Cardiac muscle cell (in vitro differentiated cells and primary cell): ENCODE measurements at regions not wholly inside any gene's neighbourhood (a gene's known extent, or its start where the extent isn't known, plus 50 kb on each side); places are given as distances from the start of the nearest gene placed in this dataset.

ENCODE experiments used
- DNase-seq, 2 donors: peaks; one replicate each; pipeline versions ENCODE4 v3.0.0 to v3.0.0-alpha.2; 2010 to 2017; ENCODE audit warnings: low read depth in 1 of 2, low spot score in 1 of 2
- H3K27ac ChIP-seq: fragments of 200-600 bp; sonication (generic); 2 replicates; pipeline ENCODE4 v1.5.1; 2016
- H3K27me3 ChIP-seq: fragments of 200-600 bp; sonication (generic); 2 replicates; pipeline ENCODE4 v1.6.0; 2016; ENCODE audit warnings: control low read depth
- H3K36me3 ChIP-seq: fragments of 200-600 bp; sonication (generic); 2 replicates; pipeline ENCODE4 v1.5.1; 2016; ENCODE audit warnings: control low read depth
- H3K4me1 ChIP-seq: fragments of 200-600 bp; sonication (generic); 2 replicates; pipeline ENCODE4 v1.8.1; 2017; ENCODE audit warnings: low read depth, mild to moderate bottlenecking, mixed run types
- H3K4me3 ChIP-seq: fragments of 200-600 bp; sonication (generic); 2 replicates; pipeline ENCODE4 v1.5.1; 2016; ENCODE audit warnings: mild to moderate bottlenecking
- H3K9me3 ChIP-seq: fragments of 200-600 bp; sonication (generic); 2 replicates; pipeline ENCODE4 v1.5.1; 2017; ENCODE audit warnings: low read depth, mild to moderate bottlenecking, control low read depth
- CTCF ChIP-seq: IDR thresholded peaks from 2 replicates; pipeline ENCODE4 v1.5.1; 2012; ENCODE audit warnings: low read depth, mild to moderate bottlenecking, low read length

GRCh38 chr1:103367186-103367585, 158.3 kb upstream of the RNPC3 start:
- H3K27ac ChIP-seq, result no peak overlapping the region
- no peak for TF ChIP-seq CTCF

GRCh38 chr1:103365860-103366569, 159.5 kb upstream of the RNPC3 start:
- H3K27me3 ChIP-seq, result no peaks in the 10 kb centered on the region
- no peak for TF ChIP-seq CTCF
- H3K36me3 ChIP-seq, result no peaks in the 10 kb centered on the region
- no peaks in the 10 kb centered on the region for H3K9me3 ChIP-seq
- H3K4me3 ChIP-seq, result no peak overlapping the region
- H3K4me1 ChIP-seq, result no peaks in the 10 kb centered on the region
- no peak for DNase-seq
- no peak overlapping the region for H3K27ac ChIP-seq

More at GRCh38 chr1:103367186-103367585, 158.3 kb upstream of the RNPC3 start:
- Histone ChIP-seq H3K36me3 (no peaks in the 10 kb centered on the region), H3K4me3 (no peak overlapping the region), H3K27me3 (no peaks in the 10 kb centered on the region), H3K4me1 (no peaks in the 10 kb centered on the region), H3K9me3 (no peaks in the 10 kb centered on the region)
- no peak for DNase-seq

- Histone ChIP-seq H3K27me3 (no peaks in the 10 kb centered on the region), H3K27ac (no peak overlapping the region), H3K4me3 (no peak overlapping the region), H3K36me3 (no peaks in the 10 kb centered on the region), H3K4me1 (no peaks in the 10 kb centered on the region), H3K9me3 (no peaks in the 10 kb centered on the region)
- DNase-seq, result no peak
- no peak for TF ChIP-seq CTCF
These were observed 162.5 kb upstream of the RNPC3 start for GRCh38 chr1:103363008-103363365.

- TF ChIP-seq CTCF, result no peak
- Histone ChIP-seq H3K9me3 (no peaks in the 10 kb centered on the region), H3K27me3 (no peaks in the 10 kb centered on the region), H3K4me3 (no peak overlapping the region), H3K27ac (no peak overlapping the region), H3K4me1 (no peaks in the 10 kb centered on the region), H3K36me3 (no peaks in the 10 kb centered on the region)
- no peak for DNase-seq
These were observed 163.0 kb upstream of the RNPC3 start for GRCh38 chr1:103362348-103363007.

- no peak for DNase-seq
- H3K9me3 ChIP-seq, result no peaks in the 10 kb centered on the region
These were observed 172.1 kb upstream of the RNPC3 start for GRCh38 chr1:103353391-103353790.

More at GRCh38 chr1:103353391-103353790, 172.1 kb upstream of the RNPC3 start:
- Histone ChIP-seq H3K4me3 (no peak overlapping the region), H3K4me1 (no peaks in the 10 kb centered on the region), H3K36me3 (no peaks in the 10 kb centered on the region), H3K27ac (no peak overlapping the region), H3K27me3 (no peaks in the 10 kb centered on the region)
- no peak for TF ChIP-seq CTCF
